ENCODE measurements at regions not wholly inside any gene's neighbourhood (a gene's known extent, or its start where the extent isn't known, plus 50 kb on each side); places are given as distances from the start of the nearest gene placed in this dataset.

DNA sequence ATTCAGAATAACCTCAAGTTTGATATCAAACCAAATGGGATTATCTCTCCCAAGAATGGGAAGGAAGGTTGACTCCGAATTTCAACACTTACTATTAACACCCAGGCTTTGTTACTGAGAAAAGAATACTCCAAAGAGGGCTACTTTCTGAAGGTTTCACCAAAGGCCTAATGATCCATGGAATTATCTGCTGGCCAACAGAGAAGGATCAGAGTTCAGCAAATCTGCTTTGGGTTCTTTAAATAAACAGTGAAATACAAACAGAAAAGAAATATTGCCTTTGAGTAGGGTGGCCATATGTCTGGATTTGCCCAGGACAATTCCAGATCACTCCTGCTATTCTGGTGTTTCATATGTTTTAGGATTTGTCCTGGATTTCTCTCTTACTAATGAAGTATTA, 564.5 kb upstream of the PSMD7 start:
- DNase-seq, result no peak
- H3K4me3 ChIP-seq, result no peak overlapping the region
- ATAC-seq, result no peak
- intact Hi-C loops (cut with DNase I, micrococcal nuclease), result no loop called here
- TF ChIP-seq, protein P1, sequence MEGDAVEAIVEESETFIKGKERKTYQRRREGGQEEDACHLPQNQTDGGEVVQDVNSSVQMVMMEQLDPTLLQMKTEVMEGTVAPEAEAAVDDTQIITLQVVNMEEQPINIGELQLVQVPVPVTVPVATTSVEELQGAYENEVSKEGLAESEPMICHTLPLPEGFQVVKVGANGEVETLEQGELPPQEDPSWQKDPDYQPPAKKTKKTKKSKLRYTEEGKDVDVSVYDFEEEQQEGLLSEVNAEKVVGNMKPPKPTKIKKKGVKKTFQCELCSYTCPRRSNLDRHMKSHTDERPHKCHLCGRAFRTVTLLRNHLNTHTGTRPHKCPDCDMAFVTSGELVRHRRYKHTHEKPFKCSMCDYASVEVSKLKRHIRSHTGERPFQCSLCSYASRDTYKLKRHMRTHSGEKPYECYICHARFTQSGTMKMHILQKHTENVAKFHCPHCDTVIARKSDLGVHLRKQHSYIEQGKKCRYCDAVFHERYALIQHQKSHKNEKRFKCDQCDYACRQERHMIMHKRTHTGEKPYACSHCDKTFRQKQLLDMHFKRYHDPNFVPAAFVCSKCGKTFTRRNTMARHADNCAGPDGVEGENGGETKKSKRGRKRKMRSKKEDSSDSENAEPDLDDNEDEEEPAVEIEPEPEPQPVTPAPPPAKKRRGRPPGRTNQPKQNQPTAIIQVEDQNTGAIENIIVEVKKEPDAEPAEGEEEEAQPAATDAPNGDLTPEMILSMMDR (IDR thresholded peaks at IDR 0.05), result no peak
- H3K4me1 ChIP-seq (ENCODE audit: low read depth), result no peaks in the 10 kb centered on the region
- H3K9me3 ChIP-seq, result no peaks in the 10 kb centered on the region
- H3K36me3 ChIP-seq (ENCODE audit: low read depth), result no peaks in the 10 kb centered on the region

DNA sequence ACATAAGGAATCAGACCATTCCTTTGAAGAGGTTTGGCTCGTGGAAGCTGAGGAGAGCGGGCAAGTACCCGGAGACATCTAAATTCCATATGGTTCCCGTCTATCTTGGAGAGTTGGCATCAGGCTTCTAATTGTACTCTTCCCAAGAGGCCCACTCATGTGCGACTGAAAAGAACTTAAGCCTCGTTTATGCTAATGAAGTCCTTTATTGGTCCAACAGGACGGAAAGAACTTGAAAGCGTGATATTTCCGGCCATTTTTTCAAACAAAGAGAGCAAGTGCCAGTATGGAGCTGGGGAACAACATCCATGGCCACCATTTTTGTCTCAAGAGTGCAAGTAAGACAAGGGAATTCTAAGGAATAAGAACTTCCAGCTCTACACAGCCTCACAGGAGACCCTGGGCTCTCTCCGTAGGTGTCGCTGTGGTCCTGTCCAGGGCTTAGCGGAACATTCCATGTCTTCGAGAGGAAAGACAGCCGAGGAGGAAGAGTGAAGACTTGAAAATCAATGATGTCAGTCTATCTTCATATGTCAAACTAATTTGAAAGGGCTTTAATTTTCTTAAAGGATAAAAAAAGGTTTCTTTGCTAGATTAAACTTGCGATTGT, 566.0 kb upstream of the PSMD7 start:
- intact Hi-C loops (cut with DNase I, micrococcal nuclease), result no loop called here
- no peaks in the 10 kb centered on the region for H3K9me3 ChIP-seq

DNA sequence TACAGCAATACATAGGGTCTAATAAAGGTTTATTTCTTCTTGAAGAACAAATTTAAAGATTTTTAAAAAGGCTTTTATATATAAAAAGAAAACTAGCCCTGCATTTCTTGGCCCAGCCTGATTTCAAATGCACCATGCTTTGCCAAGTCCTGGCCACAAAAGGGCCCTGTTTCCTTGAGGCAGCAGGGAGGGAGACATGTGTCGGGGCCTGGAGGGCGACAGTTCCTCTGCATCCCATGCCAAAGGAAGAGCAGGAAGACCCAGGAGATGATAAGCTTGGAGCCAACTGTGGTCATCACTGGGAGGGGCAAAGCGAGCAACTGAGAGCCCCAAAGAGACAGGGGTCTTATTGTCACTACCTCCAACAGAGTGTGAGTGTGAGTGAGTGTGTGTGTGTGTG, 571.5 kb upstream of the PSMD7 start:
- intact Hi-C loops (cut with DNase I, micrococcal nuclease), result no loop called here
- Histone ChIP-seq H3K4me1 (ENCODE audit: low read depth) (no peaks in the 10 kb centered on the region), H3K36me3 (ENCODE audit: low read depth) (no peaks in the 10 kb centered on the region), H3K9me3 (no peaks in the 10 kb centered on the region), H3K4me3 (no peak overlapping the region)
- TF ChIP-seq, protein P1 (IDR thresholded peaks at IDR 0.05), result no peak
- no peak for ATAC-seq
- DNase-seq, result no peak

More for the DNA sequence above, 566.0 kb upstream of the PSMD7 start:
- Histone ChIP-seq H3K4me3 (no peak overlapping the region), H3K36me3 (ENCODE audit: low read depth) (no peaks in the 10 kb centered on the region), H3K4me1 (ENCODE audit: low read depth) (no peaks in the 10 kb centered on the region)
- ATAC-seq, result no peak
- DNase-seq, result no peak
- TF ChIP-seq, protein P1 (IDR thresholded peaks at IDR 0.05), result no peak

DNA sequence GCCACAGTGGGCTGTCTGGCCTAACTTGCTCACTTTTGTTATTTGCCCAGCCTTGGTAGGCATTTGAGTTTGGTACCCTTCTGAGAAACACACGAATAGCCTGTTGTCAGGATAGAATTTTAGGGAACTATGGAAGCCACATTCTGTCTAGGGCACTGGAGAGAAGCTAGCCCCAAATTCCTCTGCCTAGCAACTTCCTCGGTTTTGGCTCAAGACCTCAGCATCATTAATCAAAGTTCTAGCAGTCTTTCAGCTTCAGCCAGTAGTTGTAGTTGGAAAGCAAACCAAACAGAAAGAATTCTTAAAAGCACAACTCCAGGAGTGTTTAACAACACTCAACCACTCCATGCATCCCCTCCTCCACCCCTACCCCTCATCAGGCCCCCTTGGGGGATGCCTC, 572.1 kb upstream of the PSMD7 start:
- Histone ChIP-seq H3K9me3 (no peaks in the 10 kb centered on the region), H3K4me3 (no peak overlapping the region), H3K4me1 (ENCODE audit: low read depth) (no peaks in the 10 kb centered on the region), H3K36me3 (ENCODE audit: low read depth) (no peaks in the 10 kb centered on the region)
- DNase-seq (no peak), ATAC-seq (no peak)
- TF ChIP-seq, protein P1 (IDR thresholded peaks at IDR 0.05), result no peak
- intact Hi-C loops (cut with DNase I, micrococcal nuclease), result no loop called here

DNA sequence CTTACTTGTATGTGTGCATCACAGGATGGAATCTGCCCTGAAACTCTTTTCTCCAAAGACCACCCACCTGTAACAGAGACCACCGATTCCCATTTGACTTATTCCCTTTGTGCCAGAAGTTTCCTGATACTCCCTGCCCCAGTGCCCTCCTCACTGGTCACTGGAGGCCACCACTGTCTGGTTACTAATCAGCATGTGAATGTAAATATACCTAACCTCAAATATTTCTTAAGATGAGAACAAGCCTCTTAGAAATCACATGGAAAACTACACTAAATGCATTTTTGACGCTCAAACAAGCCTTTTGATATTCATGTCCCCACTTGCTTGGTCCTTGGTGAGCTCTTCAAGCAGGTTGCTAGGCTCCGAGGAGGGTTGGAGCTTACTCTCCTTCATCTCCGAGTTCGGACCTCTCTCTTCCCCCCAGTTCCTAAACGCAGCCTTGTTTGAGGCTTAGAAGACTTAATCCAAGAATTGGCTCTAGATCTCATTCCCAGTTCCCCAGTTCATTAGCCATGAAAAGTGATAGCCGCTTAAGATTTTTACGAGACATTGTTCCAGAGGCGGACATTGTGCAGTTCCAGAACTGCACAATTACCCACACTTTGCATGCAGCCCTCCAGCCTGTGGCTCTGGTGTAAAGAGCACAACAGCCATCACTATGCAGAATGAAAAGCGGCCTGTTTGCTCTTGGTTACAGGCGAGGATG, 579.2 kb upstream of the PSMD7 start:
- no peak for DNase-seq
- ATAC-seq, result no peak

More for the DNA sequence above, 579.2 kb upstream of the PSMD7 start:
- intact Hi-C loops (cut with DNase I, micrococcal nuclease), result no loop called here
- Histone ChIP-seq H3K4me1 (ENCODE audit: low read depth) (no peaks in the 10 kb centered on the region), H3K4me3 (no peak overlapping the region), H3K36me3 (ENCODE audit: low read depth) (no peaks in the 10 kb centered on the region), H3K9me3 (no peaks in the 10 kb centered on the region)
- TF ChIP-seq, protein P1 (IDR thresholded peaks at IDR 0.05), result no peak
